ENCODE measurements at regions not wholly inside any gene's neighbourhood (a gene's known extent, or its start where the extent isn't known, plus 50 kb on each side); places are given as distances from the start of the nearest gene placed in this dataset.

- no peaks in the 10 kb centered on the region for H3K4me1 ChIP-seq (ENCODE audit: insufficient read depth, low read length)
- no peak for DNase-seq
Observed at GRCh38 chr5:74082512-74083055, 456.6 kb downstream of the ARHGEF28 start.

GRCh38 chr5:74081126-74081525, 455.1 kb downstream of the ARHGEF28 start:
- Histone ChIP-seq H3K4me1 (ENCODE audit: insufficient read depth, low read length) (no peaks in the 10 kb centered on the region), H3K27me3 (ENCODE audit: insufficient read depth, low read length, poor library complexity) (peaks cover 6% of the 10 kb centered on the region), H3K4me3 (ENCODE audit: low read depth in 1 of 2, low read length in 2 of 2) (no peak overlapping the region), H2AFZ (ENCODE audit: low read depth, low read length) (no peak overlapping the region), H3K9ac (ENCODE audit: low read depth, low read length) (no peak overlapping the region), H4K20me1 (ENCODE audit: insufficient read depth, low read length) (no peaks in the 10 kb centered on the region), H3K27ac (ENCODE audit: low read length) (no peak overlapping the region), H3K79me2 (ENCODE audit: insufficient read depth, low read length) (no peaks in the 10 kb centered on the region), H3K4me2 (ENCODE audit: insufficient read depth, low read length) (no peak overlapping the region), H3K36me3 (ENCODE audit: insufficient read depth, low read length) (no peaks in the 10 kb centered on the region), H3K9me3 (ENCODE audit: insufficient read depth, low read length, severe bottlenecking) (no peaks in the 10 kb centered on the region)
- DNase-seq = no peak
- no peak for ATAC-seq (ENCODE audit: insufficient read depth, low read depth)
- TF ChIP-seq CTCF (IDR thresholded peaks at IDR 0.05; ENCODE audit: borderline replicate concordance, extremely low read depth, low read length, poor library complexity, severe bottlenecking) (no peak), EZH2 (IDR thresholded peaks at IDR 0.05; ENCODE audit: borderline replicate concordance, low read depth, low read length, severe bottlenecking) (no peak)

More at GRCh38 chr5:74082512-74083055, 456.6 kb downstream of the ARHGEF28 start:
- Histone ChIP-seq H3K36me3 (ENCODE audit: insufficient read depth, low read length) (no peaks in the 10 kb centered on the region), H3K9me3 (ENCODE audit: insufficient read depth, low read length, severe bottlenecking) (no peaks in the 10 kb centered on the region), H3K9ac (ENCODE audit: low read depth, low read length) (no peak overlapping the region), H3K27me3 (ENCODE audit: insufficient read depth, low read length, poor library complexity) (no peaks in the 10 kb centered on the region), H3K79me2 (ENCODE audit: insufficient read depth, low read length) (no peaks in the 10 kb centered on the region), H3K27ac (ENCODE audit: low read length) (no peak overlapping the region), H2AFZ (ENCODE audit: low read depth, low read length) (no peak overlapping the region), H3K4me2 (ENCODE audit: insufficient read depth, low read length) (no peak overlapping the region), H3K4me3 (ENCODE audit: low read depth in 1 of 2, low read length in 2 of 2) (no peak overlapping the region), H4K20me1 (ENCODE audit: insufficient read depth, low read length) (no peaks in the 10 kb centered on the region)
- ATAC-seq (ENCODE audit: insufficient read depth, low read depth) = no peak
- no peak for TF ChIP-seq EZH2 (IDR thresholded peaks at IDR 0.05; ENCODE audit: borderline replicate concordance, low read depth, low read length, severe bottlenecking)

- ATAC-seq (ENCODE audit: insufficient read depth, low read depth) = no peak
Observed at GRCh38 chr5:74079971-74080556, 454.1 kb downstream of the ARHGEF28 start.

More at GRCh38 chr5:74079971-74080556, 454.1 kb downstream of the ARHGEF28 start:
- H4K20me1 ChIP-seq (ENCODE audit: insufficient read depth, low read length) = no peaks in the 10 kb centered on the region
- H3K4me2 ChIP-seq (ENCODE audit: insufficient read depth, low read length) = no peak overlapping the region
- TF ChIP-seq EZH2 (IDR thresholded peaks at IDR 0.05; ENCODE audit: borderline replicate concordance, low read depth, low read length, severe bottlenecking) (no peak), CTCF (IDR thresholded peaks at IDR 0.05; ENCODE audit: borderline replicate concordance, extremely low read depth, low read length, poor library complexity, severe bottlenecking) (no peak)
- no peak for DNase-seq
- no peak overlapping the region for H3K4me3 ChIP-seq (ENCODE audit: low read depth in 1 of 2, low read length in 2 of 2)
- H3K27ac ChIP-seq (ENCODE audit: low read length) = no peak overlapping the region
- H2AFZ ChIP-seq (ENCODE audit: low read depth, low read length) = no peak overlapping the region
- H3K9ac ChIP-seq (ENCODE audit: low read depth, low read length) = no peak overlapping the region
- no peaks in the 10 kb centered on the region for H3K4me1 ChIP-seq (ENCODE audit: insufficient read depth, low read length)
- no peaks in the 10 kb centered on the region for H3K9me3 ChIP-seq (ENCODE audit: insufficient read depth, low read length, severe bottlenecking)
- H3K36me3 ChIP-seq (ENCODE audit: insufficient read depth, low read length) = no peaks in the 10 kb centered on the region
- H3K27me3 ChIP-seq (ENCODE audit: insufficient read depth, low read length, poor library complexity) = peaks cover 6% of the 10 kb centered on the region
- no peaks in the 10 kb centered on the region for H3K79me2 ChIP-seq (ENCODE audit: insufficient read depth, low read length)
